ENCODE measurements at regions not wholly inside any gene's neighbourhood (a gene's known extent, or its start where the extent isn't known, plus 50 kb on each side); places are given as distances from the start of the nearest gene placed in this dataset.

DNA sequence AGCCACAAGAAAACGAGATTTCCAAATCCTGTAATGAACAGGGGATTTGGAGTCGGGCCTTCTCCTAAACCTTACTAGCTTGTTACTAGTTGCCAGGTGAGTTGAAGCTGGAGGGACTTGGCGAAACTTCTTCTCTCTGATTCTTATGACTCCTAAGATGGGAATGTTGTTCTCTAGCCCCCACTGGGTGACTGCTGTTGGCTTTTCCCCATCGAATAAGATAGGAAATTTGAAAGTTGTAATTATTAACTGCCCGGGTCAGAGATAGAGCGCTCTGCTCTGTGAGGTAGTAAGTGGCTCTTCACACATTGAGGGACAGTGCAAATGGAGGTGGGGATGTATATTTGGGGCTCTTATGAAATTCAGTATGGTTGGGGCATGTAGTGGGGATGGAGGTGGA, 111.2 kb upstream of the MBNL2 start:
- Histone ChIP-seq H3K4me2 (ENCODE audit: low read depth, low read length) (no peak overlapping the region), H2AFZ (ENCODE audit: low read length) (no peak overlapping the region)
- WGBS (ENCODE audit: low lambda C conversion rate), result 69% methylated on average over 6 of the region's 6 CpGs

More for the DNA sequence above, 111.2 kb upstream of the MBNL2 start:
- Histone ChIP-seq H3K36me3 (replicated peaks in 1 of 2; ENCODE audit: control insufficient read depth in 1 of 2, insufficient read depth in 2 of 2, low read length in 2 of 2) (no peaks in the 10 kb centered on the region), H3K9me3 (ENCODE audit: low read length) (no peaks in the 10 kb centered on the region), H4K20me1 (ENCODE audit: insufficient read depth, low read length) (no peaks in the 10 kb centered on the region), H3K4me3 (replicated peaks in 1 of 3; ENCODE audit: insufficient read depth in 1 of 3, low read depth in 2 of 3, low read length in 3 of 3) (no peak overlapping the region), H3K27ac (ENCODE audit: extremely low read length, insufficient read depth, low read length) (no peak overlapping the region), H3K4me1 (ENCODE audit: insufficient read depth, low read length) (peaks cover 13% of the 10 kb centered on the region), H3K27me3 (ENCODE audit: control insufficient read depth in 1 of 2, insufficient read depth in 2 of 2, low read length in 2 of 2) (peaks cover 0 to 3% of the 10 kb centered on the region in 2 experiments; a peak in 3 of 5 replicates), H3K79me2 (ENCODE audit: insufficient read depth, low read length) (no peaks in the 10 kb centered on the region), H3K9ac (ENCODE audit: insufficient read depth, low read depth, low read length) (no peak overlapping the region)
- TF ChIP-seq HNRNPUL1 (IDR thresholded peaks at IDR 0.05; ENCODE audit: low read depth, low read length), result no peak
- no peak for TF ChIP-seq ZSCAN31 (CRISPR knock-in tag; IDR thresholded peaks at IDR 0.05; ENCODE audit: low read depth)
- no peak for TF ChIP-seq ZNF7 (CRISPR knock-in tag; IDR thresholded peaks at IDR 0.05)
- TF ChIP-seq, protein P1, sequence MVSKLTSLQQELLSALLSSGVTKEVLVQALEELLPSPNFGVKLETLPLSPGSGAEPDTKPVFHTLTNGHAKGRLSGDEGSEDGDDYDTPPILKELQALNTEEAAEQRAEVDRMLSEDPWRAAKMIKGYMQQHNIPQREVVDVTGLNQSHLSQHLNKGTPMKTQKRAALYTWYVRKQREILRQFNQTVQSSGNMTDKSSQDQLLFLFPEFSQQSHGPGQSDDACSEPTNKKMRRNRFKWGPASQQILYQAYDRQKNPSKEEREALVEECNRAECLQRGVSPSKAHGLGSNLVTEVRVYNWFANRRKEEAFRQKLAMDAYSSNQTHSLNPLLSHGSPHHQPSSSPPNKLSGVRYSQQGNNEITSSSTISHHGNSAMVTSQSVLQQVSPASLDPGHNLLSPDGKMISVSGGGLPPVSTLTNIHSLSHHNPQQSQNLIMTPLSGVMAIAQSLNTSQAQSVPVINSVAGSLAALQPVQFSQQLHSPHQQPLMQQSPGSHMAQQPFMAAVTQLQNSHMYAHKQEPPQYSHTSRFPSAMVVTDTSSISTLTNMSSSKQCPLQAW (CRISPR knock-in tag; IDR thresholded peaks at IDR 0.05), result no peak
- TF ChIP-seq STAT5B (CRISPR knock-in tag; IDR thresholded peaks at IDR 0.05), result no peak
- no peak for TF ChIP-seq ZMAT3 (CRISPR knock-in tag; conservative IDR thresholded peaks at IDR 0.05)
- TF ChIP-seq, protein P2, sequence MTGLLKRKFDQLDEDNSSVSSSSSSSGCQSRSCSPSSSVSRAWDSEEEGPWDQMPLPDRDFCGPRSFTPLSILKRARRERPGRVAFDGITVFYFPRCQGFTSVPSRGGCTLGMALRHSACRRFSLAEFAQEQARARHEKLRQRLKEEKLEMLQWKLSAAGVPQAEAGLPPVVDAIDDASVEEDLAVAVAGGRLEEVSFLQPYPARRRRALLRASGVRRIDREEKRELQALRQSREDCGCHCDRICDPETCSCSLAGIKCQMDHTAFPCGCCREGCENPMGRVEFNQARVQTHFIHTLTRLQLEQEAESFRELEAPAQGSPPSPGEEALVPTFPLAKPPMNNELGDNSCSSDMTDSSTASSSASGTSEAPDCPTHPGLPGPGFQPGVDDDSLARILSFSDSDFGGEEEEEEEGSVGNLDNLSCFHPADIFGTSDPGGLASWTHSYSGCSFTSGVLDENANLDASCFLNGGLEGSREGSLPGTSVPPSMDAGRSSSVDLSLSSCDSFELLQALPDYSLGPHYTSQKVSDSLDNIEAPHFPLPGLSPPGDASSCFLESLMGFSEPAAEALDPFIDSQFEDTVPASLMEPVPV (CRISPR knock-in tag; IDR thresholded peaks at IDR 0.05), result no peak
- TF ChIP-seq ZNF484 (CRISPR knock-in tag; IDR thresholded peaks at IDR 0.05; ENCODE audit: borderline replicate concordance, low read depth), result no peak
- no peak for TF ChIP-seq PAX8 (CRISPR knock-in tag; IDR thresholded peaks at IDR 0.05; ENCODE audit: borderline replicate concordance)
- no peak for TF ChIP-seq TCF12 (IDR thresholded peaks at IDR 0.05)
- TF ChIP-seq TCF12 (CRISPR knock-in tag; IDR thresholded peaks at IDR 0.05), result no peak
- no peak for TF ChIP-seq MAZ (IDR thresholded peaks at IDR 0.05; ENCODE audit: borderline replicate concordance, low read depth, low read length)
- no peak for TF ChIP-seq MAZ (CRISPR knock-in tag; IDR thresholded peaks at IDR 0.05; ENCODE audit: low read depth)
- TF ChIP-seq, protein P3, sequence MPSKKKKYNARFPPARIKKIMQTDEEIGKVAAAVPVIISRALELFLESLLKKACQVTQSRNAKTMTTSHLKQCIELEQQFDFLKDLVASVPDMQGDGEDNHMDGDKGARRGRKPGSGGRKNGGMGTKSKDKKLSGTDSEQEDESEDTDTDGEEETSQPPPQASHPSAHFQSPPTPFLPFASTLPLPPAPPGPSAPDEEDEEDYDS (CRISPR knock-in tag; IDR thresholded peaks at IDR 0.05), result no peak
- no peak for TF ChIP-seq ZNF674 (CRISPR knock-in tag; IDR thresholded peaks at IDR 0.05; ENCODE audit: low read depth)
- TF ChIP-seq, protein P4, sequence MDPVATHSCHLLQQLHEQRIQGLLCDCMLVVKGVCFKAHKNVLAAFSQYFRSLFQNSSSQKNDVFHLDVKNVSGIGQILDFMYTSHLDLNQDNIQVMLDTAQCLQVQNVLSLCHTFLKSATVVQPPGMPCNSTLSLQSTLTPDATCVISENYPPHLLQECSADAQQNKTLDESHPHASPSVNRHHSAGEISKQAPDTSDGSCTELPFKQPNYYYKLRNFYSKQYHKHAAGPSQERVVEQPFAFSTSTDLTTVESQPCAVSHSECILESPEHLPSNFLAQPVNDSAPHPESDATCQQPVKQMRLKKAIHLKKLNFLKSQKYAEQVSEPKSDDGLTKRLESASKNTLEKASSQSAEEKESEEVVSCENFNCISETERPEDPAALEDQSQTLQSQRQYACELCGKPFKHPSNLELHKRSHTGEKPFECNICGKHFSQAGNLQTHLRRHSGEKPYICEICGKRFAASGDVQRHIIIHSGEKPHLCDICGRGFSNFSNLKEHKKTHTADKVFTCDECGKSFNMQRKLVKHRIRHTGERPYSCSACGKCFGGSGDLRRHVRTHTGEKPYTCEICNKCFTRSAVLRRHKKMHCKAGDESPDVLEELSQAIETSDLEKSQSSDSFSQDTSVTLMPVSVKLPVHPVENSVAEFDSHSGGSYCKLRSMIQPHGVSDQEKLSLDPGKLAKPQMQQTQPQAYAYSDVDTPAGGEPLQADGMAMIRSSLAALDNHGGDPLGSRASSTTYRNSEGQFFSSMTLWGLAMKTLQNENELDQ (CRISPR knock-in tag; IDR thresholded peaks at IDR 0.05; ENCODE audit: borderline replicate concordance), result no peak
- no peak for TF ChIP-seq NR2F1 (CRISPR knock-in tag; IDR thresholded peaks at IDR 0.05)
- ATAC-seq, result no peak
- no peak for FAIRE-seq
- DNase-seq (ENCODE audit: low spot score), result no peak
- intact Hi-C loops (cut with micrococcal nuclease; ENCODE audit: unreplicated experiment) (loop anchor here (1.0 to 5.0 kb wide), 4 partner anchors 101 to 834 kb away; no protein-coding TSS in a partner anchor), in situ Hi-C loops (cut with HindIII; ENCODE audit: extremely low pct_ligation_motif_present, low pct_unique_long_range_greater_than_20kb) (loop anchor here (5.0 kb wide), 2 partner anchors 101 to 236 kb away; no protein-coding TSS in a partner anchor)
- CTCF ChIA-PET (ENCODE audit: low intra/inter-chr PET ratio, low total read pairs), result interaction anchor here (2.2 to 2.5 kb wide), 2 partner anchors 234 to 248 kb away, joined by 21 to 23 read pairs; no protein-coding TSS in a partner anchor
- no TSS peak for BruUV-seq (replicated peaks)
- POLR2A ChIA-PET, result interaction anchor here (1.8 kb wide), 1 partner anchor 249 kb away, joined by 6 read pairs; no protein-coding TSS in a partner anchor
